HepG2 (cell line): ENCODE measurements at regions not wholly inside any gene's neighbourhood (a gene's known extent, or its start where the extent isn't known, plus 50 kb on each side); places are given as distances from the start of the nearest gene placed in this dataset.

Experiments used
- ATAC-seq: fragments of 200-7000 bp; cut with Tn5 transposase; 3 replicates; pipeline ENCODE4 v1.9.1; 2020; ENCODE audit warnings: mild to moderate bottlenecking, moderate library complexity
- BruUV-seq: library from RNA; stranded (reverse); fragments of 400-500 nt; replicated peaks from 2 replicates; lab custom pipeline; 2021; lab: Mats Ljungman, UMichigan
- CTCF ChIA-PET: fragments of 300-600 bp; formaldehyde crosslinking; extraction: SDS; loops from one replicate; lab custom pipeline; 2021; ENCODE audit warnings: low total read pairs, inconsistent platforms, low intra/inter-chr PET ratio; lab: Yijun Ruan, JAX
- POLR2A ChIA-PET: fragments of 350-600 bp; sonication (Branson Sonifier 250); formaldehyde crosslinking; loops from one replicate; lab custom pipeline; 2020; ENCODE audit warnings: antibody characterized with exemption, inconsistent platforms; lab: Yijun Ruan, JAX
- DNase-seq: peaks from one replicate; pipeline ENCODE4 v3.0.0-alpha.2; 2015; ENCODE audit warnings: low spot score
- FAIRE-seq: peaks from 3 replicates; lab custom pipeline; 2011; peaks lifted over from hg19 to GRCh38; lab: Jason Lieb, UNC
- H2AFZ ChIP-seq: one replicate; pipeline ENCODE4 v1.6.1; 2011; ENCODE audit warnings: low read length, inconsistent platforms
- H3K27ac ChIP-seq: fragments of 300-600 bp; 3 replicates; pipeline ENCODE4 v1.8.0; 2011; ENCODE audit warnings: mixed run types, mild to moderate bottlenecking, mixed read lengths, low read length, inconsistent platforms; ENCODE audit not compliant: insufficient read depth; ENCODE audit errors: extremely low read length
- H3K27me3 ChIP-seq, 2 experiments: fragments of 200-600 bp in 1 of 2; 2 replicates in 1 of 2; 3 replicates in 1 of 2; pipeline versions ENCODE4 v1.6.0 to v1.8.0; 2011; ENCODE audit warnings: low read length in 2 of 2, mild to moderate bottlenecking in 2 of 2, moderate library complexity in 2 of 2, inconsistent platforms in 1 of 2; ENCODE audit not compliant: insufficient read depth in 2 of 2, control insufficient read depth in 1 of 2
- H3K36me3 ChIP-seq, 2 experiments: fragments of 200-600 bp in 1 of 2; replicated peaks in 1 of 2; 2 replicates in 1 of 2; 3 replicates in 1 of 2; pipeline versions ENCODE4 v1.5.1 to v1.8.0; 2011; ENCODE audit warnings: low read length in 2 of 2, inconsistent platforms in 1 of 2; ENCODE audit not compliant: insufficient read depth in 2 of 2, control insufficient read depth in 1 of 2
- H3K4me1 ChIP-seq: 2 replicates; pipeline ENCODE4 v1.5.1; 2012; ENCODE audit warnings: low read length, inconsistent platforms; ENCODE audit not compliant: insufficient read depth
- H3K4me2 ChIP-seq: 2 replicates; pipeline ENCODE4 v1.6.0; 2011; ENCODE audit warnings: low read depth, low read length, inconsistent platforms
- H3K4me3 ChIP-seq, 3 experiments: fragments of 200-600 bp in 1 of 3; sonication (generic), shearing (Covaris generic) in 1 of 3; replicated peaks in 1 of 3; 2 replicates each; pipeline ENCODE4 v1.5.1; 2011 to 2016; ENCODE audit warnings: low read length in 3 of 3, inconsistent platforms in 2 of 3, low read depth in 2 of 3, mild to moderate bottlenecking in 2 of 3, control low read depth in 1 of 3, mixed read lengths in 1 of 3; ENCODE audit not compliant: insufficient read depth in 1 of 3
- H3K79me2 ChIP-seq: one replicate; pipeline ENCODE4 v1.6.1; 2011; ENCODE audit warnings: low read length, inconsistent platforms; ENCODE audit not compliant: insufficient read depth
- H3K9ac ChIP-seq: 2 replicates; pipeline ENCODE4 v1.6.0; 2011; ENCODE audit warnings: mild to moderate bottlenecking, low read depth, low read length, inconsistent platforms; ENCODE audit not compliant: insufficient read depth
- H3K9me3 ChIP-seq: 2 replicates; pipeline ENCODE4 v1.5.1; 2012; ENCODE audit warnings: mild to moderate bottlenecking, low read length
- H4K20me1 ChIP-seq: 2 replicates; pipeline ENCODE4 v1.6.0; 2011; ENCODE audit warnings: inconsistent platforms, mild to moderate bottlenecking, low read length, moderate library complexity; ENCODE audit not compliant: insufficient read depth
- FOSL1 ChIP-seq: sonication (generic); formaldehyde crosslinking; IDR thresholded peaks from 2 replicates; pipeline ENCODE4 v1.9.0; 2021; ENCODE audit warnings: missing genetic modification reagents, borderline replicate concordance
- GATAD2A ChIP-seq: IDR thresholded peaks from 2 replicates; pipeline ENCODE4 v1.6.1; 2016
- MTA1 ChIP-seq: sonication (generic); formaldehyde crosslinking; IDR thresholded peaks from 2 replicates; pipeline ENCODE4 v1.4.0; 2020; ENCODE audit warnings: missing genetic modification reagents, mild to moderate bottlenecking, borderline replicate concordance
- RBM22 ChIP-seq: fragments of 200-400 bp; formaldehyde crosslinking; optimal IDR thresholded peaks from 2 replicates; pipeline ENCODE3; 2017; ENCODE audit warnings: mild to moderate bottlenecking, low read length, moderate library complexity
- ZBTB3 ChIP-seq: sonication (generic); formaldehyde crosslinking; IDR thresholded peaks from 2 replicates; pipeline ENCODE4 v1.4.0; 2020; ENCODE audit warnings: low read depth, mild to moderate bottlenecking, moderate library complexity, missing genetic modification reagents, borderline replicate concordance
- ZNF546 ChIP-seq: sonication (generic); formaldehyde crosslinking; conservative IDR thresholded peaks from 2 replicates; pipeline ENCODE4 v1.8.1; 2023; ENCODE audit warnings: mild to moderate bottlenecking, missing genetic modification reagents
- WGBS: methylation state at CpG from one replicate; pipeline ENCODE4 v1.1.6; 2017; ENCODE audit warnings: low lambda C conversion rate; 5-methylcytosine and 5-hydroxymethylcytosine counted together
- in situ Hi-C: cut with HindIII; loops from 2 replicates; pipeline ENCODE4 v1.10.0; 2017; ENCODE audit warnings: low pct_unique_long_range_greater_than_20kb; ENCODE audit not compliant: extremely low pct_ligation_motif_present
- intact Hi-C: fragments of 100-400 bp; cut with micrococcal nuclease; formaldehyde crosslinking; loops from one replicate; pipeline ENCODE4 v1.10.0; 2022; ENCODE audit not compliant: unreplicated experiment
- TF ChIP-seq, protein P1 (sequence below): sonication (generic); formaldehyde crosslinking; conservative IDR thresholded peaks from 2 replicates; pipeline ENCODE4 v1.4.0; 2020; ENCODE audit warnings: missing genetic modification reagents
- TF ChIP-seq, protein P2 (sequence below): sonication (generic); formaldehyde crosslinking; IDR thresholded peaks from 2 replicates; pipeline ENCODE4 v1.4.0; 2020; ENCODE audit warnings: mild to moderate bottlenecking, missing genetic modification reagents
- TF ChIP-seq, protein P3 (sequence below): IDR thresholded peaks from 2 replicates; pipeline ENCODE4 v1.6.1; 2012; ENCODE audit warnings: low read depth, low read length, improper control_type of control experiment

GRCh38 chr1:222357252-222357651 is 190.7 kb downstream of the HHIPL2 start (continued):
- no peak for TF ChIP-seq GATAD2A (CRISPR knock-in tag)
- no peak for TF ChIP-seq ZNF546 (CRISPR knock-in tag)
- no peak for TF ChIP-seq RBM22
- TF ChIP-seq, all 625 proteins: peak for 2

DNA sequence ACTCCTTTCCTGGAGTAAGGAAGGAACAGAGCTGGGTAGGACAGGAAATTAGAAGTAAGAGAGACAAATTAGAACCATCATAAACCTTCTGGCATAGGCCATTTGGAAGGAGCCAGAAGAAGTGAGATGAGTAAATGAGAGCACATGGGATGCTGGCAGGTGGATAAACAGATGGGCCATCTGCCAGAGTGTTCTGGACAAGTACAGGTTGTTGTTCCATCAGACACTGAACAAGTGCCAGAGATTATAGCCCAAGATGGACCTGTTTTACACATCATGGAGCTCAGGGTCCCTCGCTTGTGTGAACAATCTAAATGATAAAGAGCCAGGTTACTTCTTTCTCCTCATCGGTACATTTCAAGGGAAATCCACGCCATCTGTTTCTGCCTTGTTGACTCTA is 200.3 kb downstream of the HHIPL2 start:
- in situ Hi-C loops, result no loop called here
- TF ChIP-seq, protein P1, sequence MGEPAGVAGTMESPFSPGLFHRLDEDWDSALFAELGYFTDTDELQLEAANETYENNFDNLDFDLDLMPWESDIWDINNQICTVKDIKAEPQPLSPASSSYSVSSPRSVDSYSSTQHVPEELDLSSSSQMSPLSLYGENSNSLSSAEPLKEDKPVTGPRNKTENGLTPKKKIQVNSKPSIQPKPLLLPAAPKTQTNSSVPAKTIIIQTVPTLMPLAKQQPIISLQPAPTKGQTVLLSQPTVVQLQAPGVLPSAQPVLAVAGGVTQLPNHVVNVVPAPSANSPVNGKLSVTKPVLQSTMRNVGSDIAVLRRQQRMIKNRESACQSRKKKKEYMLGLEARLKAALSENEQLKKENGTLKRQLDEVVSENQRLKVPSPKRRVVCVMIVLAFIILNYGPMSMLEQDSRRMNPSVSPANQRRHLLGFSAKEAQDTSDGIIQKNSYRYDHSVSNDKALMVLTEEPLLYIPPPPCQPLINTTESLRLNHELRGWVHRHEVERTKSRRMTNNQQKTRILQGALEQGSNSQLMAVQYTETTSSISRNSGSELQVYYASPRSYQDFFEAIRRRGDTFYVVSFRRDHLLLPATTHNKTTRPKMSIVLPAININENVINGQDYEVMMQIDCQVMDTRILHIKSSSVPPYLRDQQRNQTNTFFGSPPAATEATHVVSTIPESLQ, result no peak
- TF ChIP-seq, protein P2, sequence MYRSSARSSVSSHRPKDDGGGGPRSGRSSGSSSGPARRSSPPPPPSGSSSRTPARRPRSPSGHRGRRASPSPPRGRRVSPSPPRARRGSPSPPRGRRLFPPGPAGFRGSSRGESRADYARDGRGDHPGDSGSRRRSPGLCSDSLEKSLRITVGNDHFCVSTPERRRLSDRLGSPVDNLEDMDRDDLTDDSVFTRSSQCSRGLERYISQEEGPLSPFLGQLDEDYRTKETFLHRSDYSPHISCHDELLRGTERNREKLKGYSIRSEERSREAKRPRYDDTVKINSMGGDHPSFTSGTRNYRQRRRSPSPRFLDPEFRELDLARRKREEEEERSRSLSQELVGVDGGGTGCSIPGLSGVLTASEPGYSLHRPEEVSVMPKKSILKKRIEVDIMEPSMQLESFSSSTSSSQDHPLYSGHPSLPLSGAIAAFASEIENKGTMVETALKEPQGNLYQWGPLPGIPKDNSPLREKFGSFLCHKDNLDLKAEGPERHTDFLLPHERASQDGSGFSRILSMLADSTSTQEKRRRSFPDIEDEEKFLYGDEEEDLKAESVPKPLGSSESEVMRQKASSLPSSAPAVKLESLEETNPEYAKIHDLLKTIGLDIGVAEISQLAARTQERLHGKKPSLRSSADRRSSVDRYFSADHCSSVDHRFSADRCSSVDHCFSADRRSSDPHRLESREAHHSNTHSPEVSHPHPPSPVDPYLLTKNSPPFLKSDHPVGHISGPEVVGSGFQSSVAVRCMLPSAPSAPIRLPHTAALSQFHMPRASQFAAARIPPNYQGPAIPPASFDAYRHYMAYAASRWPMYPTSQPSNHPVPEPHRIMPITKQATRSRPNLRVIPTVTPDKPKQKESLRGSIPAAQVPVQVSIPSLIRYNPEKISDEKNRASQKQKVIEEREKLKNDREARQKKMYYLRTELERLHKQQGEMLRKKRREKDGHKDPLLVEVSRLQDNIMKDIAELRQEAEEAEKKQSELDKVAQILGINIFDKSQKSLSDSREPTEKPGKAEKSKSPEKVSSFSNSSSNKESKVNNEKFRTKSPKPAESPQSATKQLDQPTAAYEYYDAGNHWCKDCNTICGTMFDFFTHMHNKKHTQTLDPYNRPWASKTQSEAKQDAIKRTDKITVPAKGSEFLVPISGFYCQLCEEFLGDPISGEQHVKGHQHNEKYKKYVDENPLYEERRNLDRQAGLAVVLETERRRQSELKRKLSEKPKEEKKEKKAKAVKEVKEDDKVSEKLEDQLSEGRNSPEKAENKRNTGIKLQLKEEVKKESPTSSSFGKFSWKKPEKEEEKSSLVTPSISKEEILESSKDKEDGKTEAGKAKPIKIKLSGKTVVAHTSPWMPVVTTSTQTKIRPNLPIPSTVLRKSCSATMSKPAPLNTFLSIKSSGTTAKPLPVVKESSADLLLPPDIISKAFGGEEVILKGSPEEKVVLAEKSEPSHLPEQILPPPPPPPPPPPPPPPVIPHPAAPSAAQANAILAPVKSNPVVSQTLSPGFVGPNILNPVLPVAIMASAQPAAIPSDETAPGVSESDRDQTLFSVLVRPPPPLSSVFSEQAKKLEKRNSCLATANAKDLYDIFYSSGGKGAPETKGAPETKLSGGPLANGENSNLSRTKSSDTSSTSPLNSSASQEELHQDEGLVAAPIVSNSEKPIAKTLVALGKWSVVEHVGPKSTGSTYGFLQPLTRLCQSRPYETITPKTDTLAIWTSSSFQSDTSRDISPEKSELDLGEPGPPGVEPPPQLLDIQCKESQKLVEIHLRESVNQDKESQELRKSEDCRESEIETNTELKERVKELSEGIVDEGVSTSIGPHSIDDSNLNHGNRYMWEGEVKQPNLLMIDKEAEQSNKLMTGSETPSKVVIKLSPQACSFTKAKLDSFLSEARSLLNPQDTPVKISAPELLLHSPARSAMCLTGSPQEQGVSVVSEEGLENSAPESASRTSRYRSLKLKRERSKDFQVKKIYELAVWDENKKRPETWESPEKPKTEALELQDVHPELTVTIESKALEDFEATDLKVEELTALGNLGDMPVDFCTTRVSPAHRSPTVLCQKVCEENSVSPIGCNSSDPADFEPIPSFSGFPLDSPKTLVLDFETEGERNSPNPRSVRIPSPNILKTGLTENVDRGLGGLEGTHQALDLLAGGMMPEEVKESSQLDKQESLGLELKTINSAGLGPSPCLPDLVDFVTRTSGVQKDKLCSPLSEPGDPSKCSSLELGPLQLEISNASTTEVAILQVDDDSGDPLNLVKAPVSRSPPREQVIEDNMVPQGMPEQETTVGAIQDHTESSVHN (CRISPR knock-in tag), result no peak
- TF ChIP-seq FOSL1 (no peak), ZBTB3 (CRISPR knock-in tag) (no peak), MTA1 (no peak)
- TF ChIP-seq, protein P3, sequence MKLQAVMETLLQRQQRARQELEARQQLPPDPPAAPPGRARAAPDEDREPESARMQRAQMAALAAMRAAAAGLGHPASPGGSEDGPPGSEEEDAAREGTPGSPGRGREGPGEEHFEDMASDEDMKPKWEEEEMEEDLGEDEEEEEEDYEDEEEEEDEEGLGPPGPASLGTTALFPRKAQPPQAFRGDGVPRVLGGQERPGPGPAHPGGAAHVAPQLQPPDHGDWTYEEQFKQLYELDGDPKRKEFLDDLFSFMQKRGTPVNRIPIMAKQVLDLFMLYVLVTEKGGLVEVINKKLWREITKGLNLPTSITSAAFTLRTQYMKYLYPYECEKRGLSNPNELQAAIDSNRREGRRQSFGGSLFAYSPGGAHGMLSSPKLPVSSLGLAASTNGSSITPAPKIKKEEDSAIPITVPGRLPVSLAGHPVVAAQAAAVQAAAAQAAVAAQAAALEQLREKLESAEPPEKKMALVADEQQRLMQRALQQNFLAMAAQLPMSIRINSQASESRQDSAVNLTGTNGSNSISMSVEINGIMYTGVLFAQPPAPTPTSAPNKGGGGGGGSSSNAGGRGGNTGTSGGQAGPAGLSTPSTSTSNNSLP, result no peak

More for the DNA sequence above, 200.3 kb downstream of the HHIPL2 start:
- Histone ChIP-seq H3K4me1 (no peaks in the 10 kb centered on the region), H3K9ac (no peak overlapping the region), H3K27ac (no peak overlapping the region), H2AFZ (no peak overlapping the region), H3K9me3 (no peaks in the 10 kb centered on the region), H3K27me3 (no peaks in the 10 kb centered on the region), H3K36me3 (no peaks in the 10 kb centered on the region), H3K4me2 (no peak overlapping the region), H4K20me1 (no peaks in the 10 kb centered on the region), H3K79me2 (no peaks in the 10 kb centered on the region), H3K4me3 (no peak overlapping the region)
- DNase-seq (no peak), FAIRE-seq (no peak), ATAC-seq (no peak)
- intact Hi-C loops, result no loop called here
- BruUV-seq, result no TSS peak
- ChIA-PET POLR2A (no interaction called here), CTCF (no interaction called here)
- WGBS, result 2% methylated on average over 3 of the region's 3 CpGs
